Neuronal stem cell (in vitro differentiated cells): ENCODE measurements at regions not wholly inside any gene's neighbourhood (a gene's known extent, or its start where the extent isn't known, plus 50 kb on each side); places are given as distances from the start of the nearest gene placed in this dataset.

Source experiments
- DNase-seq: peaks from one replicate; pipeline ENCODE4 v3.0.0-alpha.2; 2013; ENCODE audit warnings: low spot score
- H2AFZ ChIP-seq: one replicate; pipeline ENCODE4 v1.6.1; 2013; ENCODE audit warnings: mild to moderate bottlenecking, low read length, inconsistent platforms
- H2AK5ac ChIP-seq: 2 replicates; pipeline ENCODE4 v1.6.1; 2013; ENCODE audit warnings: low read depth, mild to moderate bottlenecking, inconsistent platforms, low read length, moderate library complexity, mixed read lengths
- H2BK120ac ChIP-seq: 2 replicates; pipeline ENCODE4 v1.6.1; 2013; ENCODE audit warnings: low read depth, mild to moderate bottlenecking, inconsistent platforms, low read length, moderate library complexity, mixed read lengths
- H2BK12ac ChIP-seq: one replicate; pipeline ENCODE4 v1.6.1; 2013; ENCODE audit warnings: low read length, inconsistent platforms
- H2BK15ac ChIP-seq: 2 replicates; pipeline ENCODE4 v1.6.1; 2013; ENCODE audit warnings: mild to moderate bottlenecking, low read length, inconsistent platforms, mixed read lengths
- H2BK5ac ChIP-seq: one replicate; pipeline ENCODE4 v1.6.1; 2013; ENCODE audit warnings: inconsistent platforms, mild to moderate bottlenecking, low read length, moderate library complexity
- H3K14ac ChIP-seq: one replicate; pipeline ENCODE4 v1.6.1; 2013; ENCODE audit warnings: low read length, inconsistent platforms
- H3K18ac ChIP-seq: 2 replicates; pipeline ENCODE4 v1.6.1; 2013; ENCODE audit warnings: low read length, inconsistent platforms
- H3K23ac ChIP-seq: 2 replicates; pipeline ENCODE4 v1.6.1; 2013; ENCODE audit warnings: low read depth, mild to moderate bottlenecking, mixed read lengths, low read length, inconsistent platforms; ENCODE audit not compliant: poor library complexity
- H3K27ac ChIP-seq: replicated peaks from 3 replicates; pipeline ENCODE4 v1.5.1; 2013; ENCODE audit warnings: low read length, inconsistent platforms
- H3K27me3 ChIP-seq, 3 experiments: 2 replicates each; pipeline ENCODE4 v1.6.1; 2013; ENCODE audit warnings: low read length in 3 of 3, mild to moderate bottlenecking in 2 of 3, inconsistent platforms in 1 of 3, low read depth in 1 of 3, mixed read lengths in 1 of 3, moderate library complexity in 1 of 3; ENCODE audit not compliant: control insufficient read depth in 3 of 3, insufficient read depth in 3 of 3
- H3K36me3 ChIP-seq, 2 donors: replicated peaks in 1 of 2; 2 replicates each; pipeline ENCODE4 v1.6.1; 2013; ENCODE audit warnings: low read length in 2 of 2; ENCODE audit not compliant: control insufficient read depth in 2 of 2, insufficient read depth in 2 of 2
- H3K4ac ChIP-seq: 2 replicates; pipeline ENCODE4 v1.6.1; 2013; ENCODE audit warnings: inconsistent platforms, mild to moderate bottlenecking, low read length, moderate library complexity
- H3K4me1 ChIP-seq, 2 donors: 1 replicate in 1 of 2; 2 replicates in 1 of 2; pipeline ENCODE4 v1.6.1; 2013; ENCODE audit warnings: low read length in 2 of 2, low read depth in 1 of 2; ENCODE audit not compliant: control insufficient read depth in 2 of 2, insufficient read depth in 1 of 2
- H3K4me2 ChIP-seq: one replicate; pipeline ENCODE4 v1.6.1; 2013; ENCODE audit warnings: mild to moderate bottlenecking, low read length, inconsistent platforms; ENCODE audit not compliant: insufficient read depth, poor library complexity, severe bottlenecking
- H3K4me3 ChIP-seq, 2 donors: 2 replicates each; pipeline ENCODE4 v1.5.1; 2013; ENCODE audit warnings: low read length in 2 of 2, mild to moderate bottlenecking in 2 of 2, inconsistent platforms in 1 of 2, moderate library complexity in 1 of 2
- H3K79me1 ChIP-seq: one replicate; pipeline ENCODE4 v1.6.1; 2013; ENCODE audit warnings: low read depth, mild to moderate bottlenecking, inconsistent platforms, low read length, moderate library complexity
- H3K9ac ChIP-seq: one replicate; pipeline ENCODE4 v1.6.1; 2013; ENCODE audit warnings: mild to moderate bottlenecking, low read depth, low read length, inconsistent platforms; ENCODE audit not compliant: poor library complexity
- H3K9me3 ChIP-seq, 2 donors: replicated peaks in 1 of 2; 2 replicates each; pipeline versions ENCODE3 to v1.6.1; 2013; ENCODE audit warnings: low read length in 2 of 2, mild to moderate bottlenecking in 2 of 2, inconsistent platforms in 1 of 2, low read depth in 1 of 2, mixed read lengths in 1 of 2, moderate library complexity in 1 of 2; ENCODE audit not compliant: control insufficient read depth in 2 of 2, insufficient read depth in 1 of 2
- H4K8ac ChIP-seq: one replicate; pipeline ENCODE4 v1.6.1; 2013; ENCODE audit warnings: low read depth, mild to moderate bottlenecking, inconsistent platforms, low read length, moderate library complexity
- H4K91ac ChIP-seq: one replicate; pipeline ENCODE4 v1.6.1; 2013; ENCODE audit warnings: low read length, low read depth, mild to moderate bottlenecking, inconsistent platforms; ENCODE audit not compliant: poor library complexity
- WGBS, 2 donors: extraction: QIAGEN DNeasy Blood & Tissue Kit; methylation state at CpG; one replicate each; pipeline ENCODE4 v1.1.7; 2013; ENCODE audit warnings: missing lambda C conversion rate in 2 of 2, mixed read lengths in 1 of 2; ENCODE audit not compliant: insufficient read length in 2 of 2, insufficient replicate concordance in 1 of 2; ENCODE audit errors: extremely low coverage in 2 of 2; 5-methylcytosine and 5-hydroxymethylcytosine counted together

DNA sequence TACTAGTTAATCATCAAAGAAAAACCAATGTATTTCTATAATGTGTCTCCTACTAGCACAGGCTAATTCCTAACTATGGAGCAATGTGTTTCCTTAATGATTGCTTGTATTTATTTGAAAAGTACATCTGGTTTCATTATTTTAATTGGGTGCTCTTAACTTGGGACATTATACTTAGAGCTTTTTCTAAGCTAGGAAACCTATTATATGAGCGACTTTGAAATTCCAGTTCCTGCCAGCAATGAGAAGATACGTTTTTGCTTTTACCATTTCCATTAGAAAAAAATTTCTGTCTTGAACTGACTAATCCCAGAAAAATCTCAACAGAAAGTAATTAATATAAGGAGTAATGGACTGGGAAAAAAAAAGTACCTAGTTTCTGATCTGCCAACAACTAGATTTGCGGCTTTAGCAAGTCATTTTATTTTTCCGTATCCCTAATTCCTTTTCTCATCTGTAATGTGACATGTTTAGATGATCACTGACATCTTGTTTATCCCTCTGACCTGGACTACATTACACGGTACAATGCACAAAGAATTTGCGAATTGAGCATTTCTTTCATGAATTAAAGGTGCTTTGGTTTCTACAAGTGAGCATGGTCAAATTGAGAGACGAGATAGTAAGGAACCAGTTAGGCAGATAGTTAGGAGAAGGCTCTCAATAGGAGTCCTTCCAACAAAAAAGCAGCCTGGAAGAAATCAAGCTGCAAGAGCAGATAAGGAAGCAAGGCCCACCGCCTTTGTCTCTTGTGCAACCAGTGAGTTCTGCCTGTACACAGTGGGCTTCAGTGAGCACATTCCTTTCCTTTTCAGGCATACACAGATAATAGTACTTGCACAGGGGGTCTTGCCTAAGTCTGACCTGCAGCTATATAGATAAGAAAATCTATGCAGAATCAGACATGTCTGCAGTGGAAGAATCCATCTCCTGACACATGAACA lies 1765.0 kb upstream of the FLRT2 start:
- H2BK15ac ChIP-seq: no peak overlapping the region
- H4K91ac ChIP-seq: no peak overlapping the region
- no peak overlapping the region for H3K4ac ChIP-seq
- H3K4me2 ChIP-seq: no peak overlapping the region
- H3K27me3 ChIP-seq: no peaks in the 10 kb centered on the region
- H3K79me1 ChIP-seq: no peaks in the 10 kb centered on the region
- H2BK5ac ChIP-seq: no peak overlapping the region
- no peaks in the 10 kb centered on the region for H3K36me3 ChIP-seq
- no peak overlapping the region for H4K8ac ChIP-seq
- H3K27ac ChIP-seq: no peak overlapping the region
- no peak overlapping the region for H2BK120ac ChIP-seq
- peak overlapping the region; percentile 46 for H2AFZ ChIP-seq
- H3K9me3 ChIP-seq: no peaks in the 10 kb centered on the region
- no peak overlapping the region for H3K14ac ChIP-seq
- no peak overlapping the region for H3K23ac ChIP-seq
- H3K18ac ChIP-seq: no peak overlapping the region
- H3K4me1 ChIP-seq: peaks cover 0 to 1% of the 10 kb centered on the region in 2 donors
- H3K9ac ChIP-seq: no peak overlapping the region
- no peak overlapping the region for H3K4me3 ChIP-seq
- no CpG with 5 or more reads among the region's 8 CpGs for WGBS, 2 donors
- H2AK5ac ChIP-seq: no peak overlapping the region
- H2BK12ac ChIP-seq: no peak overlapping the region
- DNase-seq: no peak

GRCh38 chr14:83777516-83777915 lies 1752.4 kb upstream of the FLRT2 start:
- Histone ChIP-seq H3K4me2 (no peak overlapping the region), H4K91ac (no peak overlapping the region), H3K18ac (no peak overlapping the region), H3K4me3 (no peak overlapping the region), H3K4me1 (no peaks in the 10 kb centered on the region), H2BK12ac (no peak overlapping the region), H3K9me3 (no peaks in the 10 kb centered on the region), H2BK120ac (no peak overlapping the region), H2AFZ (no peak overlapping the region), H3K27ac (no peak overlapping the region), H3K14ac (no peak overlapping the region), H3K27me3 (no peaks in the 10 kb centered on the region), H3K4ac (no peak overlapping the region), H2BK5ac (no peak overlapping the region), H2BK15ac (no peak overlapping the region), H3K36me3 (no peaks in the 10 kb centered on the region), H3K23ac (no peak overlapping the region), H3K79me1 (no peaks in the 10 kb centered on the region), H2AK5ac (no peak overlapping the region), H3K9ac (no peak overlapping the region), H4K8ac (no peak overlapping the region)
- no peak for DNase-seq
- WGBS, 2 donors: no CpG with 5 or more reads among the region's 1 CpG

DNA sequence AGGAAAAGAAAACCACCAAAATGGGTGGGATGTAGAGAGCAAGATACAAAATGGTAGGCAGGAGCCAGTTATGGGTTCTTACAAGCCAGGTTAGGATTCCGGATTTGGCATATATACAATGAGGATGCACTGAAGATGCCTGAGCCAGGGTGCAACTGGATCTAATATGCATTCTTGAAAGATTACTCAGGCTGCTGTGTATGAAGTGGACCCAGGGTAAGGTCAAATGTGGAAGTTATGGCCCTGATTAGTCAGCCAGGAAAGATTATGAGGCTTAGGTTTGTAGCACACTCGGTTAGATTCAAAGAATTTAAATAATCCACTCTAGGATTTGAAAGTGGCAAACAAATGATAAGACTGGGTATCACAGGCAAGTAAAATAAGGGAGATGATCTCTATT lies 1750.7 kb upstream of the FLRT2 start:
- Histone ChIP-seq H2BK120ac (no peak overlapping the region), H4K91ac (no peak overlapping the region), H2AK5ac (no peak overlapping the region), H3K4me3 (no peak overlapping the region), H3K27ac (no peak overlapping the region), H2AFZ (no peak overlapping the region), H2BK12ac (no peak overlapping the region), H2BK5ac (no peak overlapping the region), H3K9ac (no peak overlapping the region), H3K9me3 (no peaks in the 10 kb centered on the region), H3K79me1 (no peaks in the 10 kb centered on the region), H2BK15ac (no peak overlapping the region), H3K18ac (no peak overlapping the region), H3K4me2 (no peak overlapping the region), H3K23ac (no peak overlapping the region), H3K27me3 (no peaks in the 10 kb centered on the region), H3K36me3 (no peaks in the 10 kb centered on the region), H3K4ac (no peak overlapping the region), H3K14ac (no peak overlapping the region), H4K8ac (no peak overlapping the region), H3K4me1 (no peaks in the 10 kb centered on the region)
- no CpG with 5 or more reads among the region's 2 CpGs for WGBS, 2 donors
- no peak for DNase-seq

- Histone ChIP-seq H3K18ac (no peak overlapping the region), H2AFZ (no peak overlapping the region), H2BK120ac (no peak overlapping the region), H3K4me1 (no peaks in the 10 kb centered on the region), H3K23ac (no peak overlapping the region), H4K91ac (no peak overlapping the region), H2BK12ac (no peak overlapping the region), H3K4ac (no peak overlapping the region), H3K9me3 (no peaks in the 10 kb centered on the region), H4K8ac (no peak overlapping the region), H3K36me3 (no peaks in the 10 kb centered on the region), H3K79me1 (no peaks in the 10 kb centered on the region), H3K27me3 (no peaks in the 10 kb centered on the region), H3K27ac (no peak overlapping the region), H3K4me3 (peak overlapping the region in 1 of 2 donors; percentile 63), H2AK5ac (no peak overlapping the region), H3K14ac (no peak overlapping the region), H3K4me2 (no peak overlapping the region), H3K9ac (no peak overlapping the region), H2BK5ac (no peak overlapping the region), H2BK15ac (no peak overlapping the region)
- DNase-seq: no peak
- no CpG with 5 or more reads among the region's 3 CpGs for WGBS, 2 donors
Observed at GRCh38 chr14:83780321-83780720, 1749.6 kb upstream of the FLRT2 start.
